NOMO-1 treated with dmso at 0.1 percent for 144 hours (cell line): ENCODE measurements at regions not wholly inside any gene's neighbourhood (a gene's known extent, or its start where the extent isn't known, plus 50 kb on each side); places are given as distances from the start of the nearest gene placed in this dataset.

ENCODE experiments used
- DNase-seq: peaks from one replicate; lab custom pipeline; 2025; ENCODE audit not compliant: unreplicated experiment; lab: John Stamatoyannopoulos, UW

- no peak for DNase-seq
These were observed 241.6 kb upstream of the MKI67 start for GRCh38 chr10:128367807-128368206.

DNA sequence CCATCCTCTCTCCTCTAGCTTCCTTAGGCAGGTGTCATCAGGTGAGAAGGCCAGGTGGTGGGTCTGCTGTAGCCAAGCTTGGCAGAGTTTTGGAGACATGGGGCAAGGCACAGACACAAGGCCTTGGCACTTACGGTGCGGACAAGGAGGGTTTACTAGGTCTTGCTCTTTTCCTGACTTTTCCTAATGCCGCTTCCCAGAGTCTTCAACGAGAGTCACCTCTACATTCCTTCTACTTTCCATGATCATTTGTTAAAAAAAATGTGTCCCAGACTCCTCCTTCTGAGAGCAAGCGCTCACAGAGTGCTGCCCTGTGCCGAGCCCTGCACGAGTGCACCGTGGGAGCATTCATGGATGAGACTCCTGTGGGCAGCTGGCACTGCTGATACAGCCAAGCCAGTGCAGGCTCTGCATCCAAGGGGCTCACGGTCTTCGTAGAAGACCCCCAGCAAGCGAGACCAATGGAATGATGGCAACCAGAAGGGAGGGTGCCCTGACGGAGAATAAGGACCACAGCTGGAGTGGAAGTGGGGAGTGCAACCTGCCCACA lies 243.0 kb upstream of the MKI67 start:
- no peak for DNase-seq

- DNase-seq = no peak
These were observed 247.0 kb upstream of the MKI67 start for GRCh38 chr10:128373071-128373749.

GRCh38 chr10:128373831-128374230 lies 247.6 kb upstream of the MKI67 start:
- no peak for DNase-seq

- DNase-seq = no peak
These were observed 248.9 kb upstream of the MKI67 start for GRCh38 chr10:128375171-128375570.

DNA sequence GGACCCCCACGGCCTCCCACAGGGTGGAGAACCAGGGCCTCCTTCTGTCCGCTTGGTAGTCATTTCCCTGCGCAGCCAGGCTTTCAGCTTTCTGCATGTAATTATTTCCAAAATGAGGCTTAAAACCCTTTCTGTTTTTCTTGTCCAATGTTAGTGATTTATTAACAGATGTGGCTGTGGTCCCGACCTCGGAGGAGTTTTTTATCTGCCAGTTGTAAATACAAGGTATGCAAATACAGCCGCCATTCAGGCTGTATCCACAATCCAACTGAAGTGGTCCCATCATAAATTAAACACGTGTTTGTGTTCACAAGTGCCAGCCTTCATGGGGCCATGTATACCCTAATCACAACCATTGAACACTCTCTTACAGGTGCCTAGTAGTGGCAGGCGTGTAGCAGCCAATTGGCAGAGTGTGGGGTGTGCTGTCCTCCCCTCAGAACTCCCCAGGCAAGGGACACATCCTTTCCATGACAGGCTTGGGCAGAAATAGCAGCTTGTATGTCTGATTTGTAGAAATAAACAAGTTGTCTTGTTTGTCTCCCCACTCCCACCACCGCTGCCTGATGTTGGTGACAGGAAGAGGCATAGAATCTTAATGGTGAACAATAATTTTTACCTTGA lies 251.3 kb upstream of the MKI67 start:
- DNase-seq = no peak

DNA sequence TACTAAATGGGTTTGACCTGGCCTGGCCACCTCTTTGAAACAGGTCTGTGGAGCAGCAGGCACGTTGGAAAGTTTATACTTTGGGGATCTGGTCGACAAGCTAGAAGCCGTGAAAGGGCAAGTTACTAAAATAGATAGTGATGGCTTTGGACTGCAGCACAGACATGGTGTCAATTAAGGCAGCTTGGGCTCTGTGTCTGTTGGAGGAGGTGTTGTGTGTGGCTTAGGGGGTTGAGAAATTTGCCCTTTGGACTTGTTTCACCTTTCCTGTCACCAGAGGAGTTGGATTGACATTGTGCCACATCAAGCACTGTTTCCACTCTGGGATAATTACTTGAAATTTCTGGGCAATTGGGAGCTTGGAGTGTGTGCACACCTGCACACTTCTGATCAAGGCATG lies 251.8 kb upstream of the MKI67 start:
- DNase-seq = no peak

DNA sequence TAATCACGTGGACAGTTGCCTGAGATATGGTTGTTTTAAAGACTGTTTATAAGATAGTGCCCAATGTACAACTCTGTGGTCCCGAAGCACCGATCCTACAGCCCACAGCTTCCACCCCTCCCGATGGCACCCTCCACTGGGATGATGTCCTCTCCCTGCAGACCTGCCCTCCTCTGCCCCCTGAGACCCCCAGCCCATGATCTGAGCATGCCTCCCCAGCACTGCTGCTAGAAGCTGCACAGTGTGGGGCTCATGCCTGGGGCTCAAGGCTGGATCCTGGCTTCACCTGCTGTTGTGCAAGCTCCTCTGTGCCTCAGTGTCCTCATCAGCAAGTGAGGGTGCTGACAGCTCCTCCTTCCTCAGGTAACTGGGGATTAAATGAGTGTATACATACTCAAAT lies 254.7 kb upstream of the MKI67 start:
- DNase-seq = no peak

- DNase-seq = no peak
These were observed 256.0 kb upstream of the MKI67 start for GRCh38 chr10:128382225-128382624.

- DNase-seq = no peak
These were observed 258.6 kb upstream of the MKI67 start for GRCh38 chr10:128384831-128385230.

DNA sequence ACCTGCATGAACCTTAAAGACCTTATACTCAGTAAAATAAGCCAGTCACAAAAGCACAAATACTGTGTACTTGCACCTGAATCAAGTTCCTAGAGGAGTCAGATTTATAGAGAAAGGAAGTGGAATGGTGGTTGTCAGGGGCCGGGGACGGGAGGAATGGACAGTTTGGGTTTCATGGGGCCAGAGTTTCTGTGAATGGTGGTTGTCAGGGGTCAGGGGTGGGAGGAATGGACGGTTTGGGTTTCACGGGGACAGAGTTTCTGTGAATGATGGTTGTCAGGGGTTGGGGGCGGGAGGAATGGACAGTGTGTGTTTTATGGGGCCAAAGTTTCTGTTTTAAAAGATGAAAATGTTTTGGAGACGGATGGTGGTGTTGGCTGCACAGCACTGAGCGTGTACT lies 260.0 kb upstream of the MKI67 start:
- no peak for DNase-seq

GRCh38 chr10:128386816-128387604 lies 260.8 kb upstream of the MKI67 start:
- no peak for DNase-seq

GRCh38 chr10:128390596-128390995 lies 264.4 kb upstream of the MKI67 start:
- no peak for DNase-seq

- DNase-seq = no peak
These were observed 267.3 kb upstream of the MKI67 start for GRCh38 chr10:128393546-128393945.

DNA sequence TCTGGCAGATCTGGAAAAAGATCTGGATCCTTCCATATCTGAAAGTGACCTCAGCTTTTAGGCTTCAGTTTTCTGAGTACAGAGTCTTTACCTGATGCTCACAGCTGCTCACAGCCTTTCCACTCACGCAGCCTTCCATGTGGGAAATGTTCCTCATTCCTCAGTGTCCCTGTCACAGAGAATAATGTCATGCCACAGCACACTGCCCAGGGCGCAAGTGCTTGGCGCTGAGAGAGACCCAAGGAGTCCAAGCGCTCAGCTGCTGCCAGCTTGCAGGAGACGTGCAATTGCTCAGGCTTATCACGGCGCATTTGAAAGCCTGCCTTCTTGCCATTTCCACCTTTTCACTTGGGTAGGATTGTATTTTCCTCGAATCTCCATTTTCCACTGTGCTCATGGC lies 271.9 kb upstream of the MKI67 start:
- no peak for DNase-seq

- no peak for DNase-seq
These were observed 272.8 kb upstream of the MKI67 start for GRCh38 chr10:128398999-128399398.

DNA sequence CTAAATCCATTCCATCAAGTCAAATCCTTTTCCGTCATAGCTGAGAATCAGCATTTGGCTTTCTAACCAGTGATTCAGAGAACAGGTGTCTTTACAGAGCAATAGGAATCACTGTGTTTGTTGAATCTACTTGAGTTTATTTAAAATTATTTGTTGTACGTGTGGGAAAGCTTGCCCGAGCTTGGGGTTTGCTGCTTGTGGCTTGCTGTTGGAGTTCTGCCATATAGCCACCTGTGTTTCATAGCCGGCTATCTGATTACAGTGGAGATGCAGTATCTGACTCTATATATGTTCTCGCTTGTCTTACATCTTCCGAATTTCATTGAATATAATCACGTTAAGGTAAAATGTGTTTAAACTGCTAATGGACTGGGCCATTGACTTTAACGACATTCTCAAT lies 274.3 kb upstream of the MKI67 start:
- DNase-seq = no peak

DNA sequence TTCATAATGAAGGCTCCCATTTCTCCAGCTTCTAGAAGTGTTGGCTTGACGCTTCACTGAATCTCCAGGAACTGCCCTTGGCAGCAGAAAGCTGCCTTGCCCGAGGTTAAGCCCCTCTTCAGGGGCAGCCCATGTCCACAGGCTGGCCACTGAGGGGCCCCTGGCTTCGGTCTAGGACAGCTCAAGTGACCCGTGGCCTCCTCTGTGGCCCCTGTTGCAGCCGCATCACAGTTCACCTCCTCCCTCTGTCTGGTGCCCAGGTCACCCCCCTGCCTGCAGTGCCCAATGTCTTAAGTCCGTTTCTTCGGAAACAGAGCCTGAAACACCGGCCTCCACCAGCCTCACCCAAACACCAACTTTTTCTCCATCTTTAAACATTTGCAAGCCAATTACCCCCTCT lies 279.2 kb upstream of the MKI67 start:
- no peak for DNase-seq

DNA sequence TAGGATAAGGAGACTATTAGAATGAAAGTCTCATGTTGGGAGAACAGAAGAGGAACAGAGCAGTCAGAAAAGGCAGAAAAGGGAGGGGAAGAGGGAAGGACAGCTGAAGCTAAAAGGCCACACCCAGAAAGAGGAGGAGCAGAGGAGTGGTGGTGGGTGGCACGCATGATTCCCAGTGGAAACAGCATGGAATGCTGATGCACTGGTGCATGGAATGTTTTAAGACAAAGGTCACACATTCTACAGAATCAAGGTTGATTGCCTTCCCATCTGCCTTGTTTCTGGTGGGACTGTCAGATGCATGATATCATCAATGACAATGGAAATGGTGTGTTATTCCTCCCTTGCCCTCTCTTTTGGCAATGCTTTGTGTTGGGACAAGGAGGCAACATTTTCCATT lies 285.4 kb upstream of the MKI67 start:
- no peak for DNase-seq

- DNase-seq = no peak
These were observed 288.3 kb upstream of the MKI67 start for GRCh38 chr10:128414568-128414967.

DNA sequence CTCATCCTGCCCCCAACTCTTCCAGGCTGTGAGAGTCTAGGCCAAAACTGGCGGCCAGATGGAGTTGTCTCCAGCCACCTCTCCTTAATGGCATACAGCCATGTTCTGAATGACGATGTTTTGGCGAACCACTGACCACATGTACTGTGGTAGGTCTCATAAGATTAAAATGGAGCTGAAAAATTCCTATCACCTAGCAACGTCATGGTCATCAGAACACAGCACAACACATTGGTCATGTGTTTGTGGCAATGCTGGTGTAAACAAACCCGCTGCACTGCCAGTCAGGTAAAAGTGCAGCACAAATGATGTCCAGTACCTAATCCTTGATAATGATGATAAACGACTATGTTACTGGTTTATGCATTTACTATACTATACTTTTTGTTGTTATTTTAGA lies 290.0 kb upstream of the MKI67 start:
- no peak for DNase-seq

GRCh38 chr10:128417826-128418225 lies 291.6 kb upstream of the MKI67 start:
- DNase-seq = no peak
